ENCODE measurements at regions not wholly inside any gene's neighbourhood (a gene's known extent, or its start where the extent isn't known, plus 50 kb on each side); places are given as distances from the start of the nearest gene placed in this dataset.

GRCh38 chr4:128553686-128554515, 255.6 kb upstream of the JADE1 start:
- DNase-seq (ENCODE audit: low spot score) = no peak
- TF ChIP-seq CTCF (IDR thresholded peaks at IDR 0.05; ENCODE audit: borderline replicate concordance, control extremely low read depth, extremely low read depth, insufficient read depth, missing control alignments) = no peak
- in situ Hi-C loops (cut with MboI; ENCODE audit: low sequenced_read_pairs, unreplicated experiment) = no loop called here

GRCh38 chr4:128552586-128552907, 257.0 kb upstream of the JADE1 start:
- no peak for DNase-seq (ENCODE audit: low spot score)
- in situ Hi-C loops (cut with MboI; ENCODE audit: low sequenced_read_pairs, unreplicated experiment) = no loop called here
- TF ChIP-seq CTCF (IDR thresholded peaks at IDR 0.05; ENCODE audit: borderline replicate concordance, control extremely low read depth, extremely low read depth, insufficient read depth, missing control alignments) = no peak

- TF ChIP-seq CTCF (IDR thresholded peaks at IDR 0.05; ENCODE audit: borderline replicate concordance, control extremely low read depth, extremely low read depth, insufficient read depth, missing control alignments) = no peak
- DNase-seq (ENCODE audit: low spot score) = no peak
- in situ Hi-C loops (cut with MboI; ENCODE audit: low sequenced_read_pairs, unreplicated experiment) = no loop called here
Measured at GRCh38 chr4:128551280-128551679, 258.2 kb upstream of the JADE1 start.

- DNase-seq (ENCODE audit: low spot score) = no peak
- TF ChIP-seq CTCF (IDR thresholded peaks at IDR 0.05; ENCODE audit: borderline replicate concordance, control extremely low read depth, extremely low read depth, insufficient read depth, missing control alignments) = no peak
- in situ Hi-C loops (cut with MboI; ENCODE audit: low sequenced_read_pairs, unreplicated experiment) = no loop called here
Measured at GRCh38 chr4:128550060-128550459, 259.4 kb upstream of the JADE1 start.

GRCh38 chr4:128549636-128550035, 259.9 kb upstream of the JADE1 start:
- DNase-seq (ENCODE audit: low spot score) = no peak
- in situ Hi-C loops (cut with MboI; ENCODE audit: low sequenced_read_pairs, unreplicated experiment) = no loop called here
- no peak for TF ChIP-seq CTCF (IDR thresholded peaks at IDR 0.05; ENCODE audit: borderline replicate concordance, control extremely low read depth, extremely low read depth, insufficient read depth, missing control alignments)

GRCh38 chr4:128548381-128548780, 260.8 kb upstream of the PGRMC2 start:
- in situ Hi-C loops (cut with MboI; ENCODE audit: low sequenced_read_pairs, unreplicated experiment) = no loop called here
- no peak for DNase-seq (ENCODE audit: low spot score)
- TF ChIP-seq CTCF (IDR thresholded peaks at IDR 0.05; ENCODE audit: borderline replicate concordance, control extremely low read depth, extremely low read depth, insufficient read depth, missing control alignments) = no peak
